HEK293 (cell line): ENCODE measurements at regions not wholly inside any gene's neighbourhood (a gene's known extent, or its start where the extent isn't known, plus 50 kb on each side); places are given as distances from the start of the nearest gene placed in this dataset.

ENCODE experiments used
- CTCF ChIA-PET: fragments of 350-600 bp; formaldehyde crosslinking; extraction: SDS; loops from one replicate; lab custom pipeline; 2021; ENCODE audit warnings: antibody characterized with exemption; lab: Yijun Ruan, JAX
- POLR2A ChIA-PET: fragments of 300-600 bp; formaldehyde crosslinking; extraction: SDS; loops from one replicate; lab custom pipeline; 2020; ENCODE audit warnings: antibody characterized with exemption, inconsistent platforms; lab: Yijun Ruan, JAX
- H3K27ac ChIP-seq: fragments of 200-500 bp; sonication (Bioruptor generic); 2 replicates; pipeline ENCODE4 v1.5.1; 2014; ENCODE audit warnings: low read depth, low read length, control low read depth, inconsistent platforms; ENCODE audit errors: extremely low read depth
- H3K36me3 ChIP-seq, 2 experiments: fragments of 200-500 bp in 1 of 2; sonication (Bioruptor generic) in 1 of 2; 1 replicate in 1 of 2; 2 replicates in 1 of 2; pipeline ENCODE4 v1.5.1; 2014 to 2017; ENCODE audit warnings: inconsistent platforms in 2 of 2, low read length in 2 of 2; ENCODE audit not compliant: control insufficient read depth in 2 of 2, insufficient read depth in 1 of 2
- H3K4me1 ChIP-seq: fragments of 200-500 bp; sonication (Bioruptor generic); 2 replicates; pipeline ENCODE4 v1.5.1; 2014; ENCODE audit warnings: mild to moderate bottlenecking, low read length, inconsistent platforms; ENCODE audit not compliant: control insufficient read depth, insufficient read depth
- H3K4me3 ChIP-seq: 2 replicates; pipeline ENCODE4 v1.5.1; 2011; ENCODE audit warnings: low read depth, mild to moderate bottlenecking, control low read depth, low read length, moderate library complexity
- H3K9me3 ChIP-seq: fragments of 200-500 bp; sonication (Bioruptor generic); 2 replicates; pipeline ENCODE4 v1.5.1; 2014; ENCODE audit warnings: low read depth, low read length, inconsistent platforms; ENCODE audit not compliant: control insufficient read depth, insufficient read depth
- GLIS1 ChIP-seq: fragments of 450-650 bp; formaldehyde crosslinking; IDR thresholded peaks from 2 replicates; pipeline ENCODE4 v1.5.1; 2016; ENCODE audit warnings: missing biosample characterization, missing genetic modification characterization
- HOXD13 ChIP-seq: sonication (generic); formaldehyde crosslinking; IDR thresholded peaks from 2 replicates; pipeline ENCODE4 v1.8.0; 2022; ENCODE audit warnings: missing genetic modification reagents, borderline replicate concordance
- OSR2 ChIP-seq: fragments of 450-650 bp; formaldehyde crosslinking; IDR thresholded peaks from 2 replicates; pipeline ENCODE4 v1.5.1; 2016; ENCODE audit warnings: missing biosample characterization, missing genetic modification characterization
- RBAK ChIP-seq: fragments of 450-650 bp; formaldehyde crosslinking; IDR thresholded peaks from 2 replicates; pipeline ENCODE4 v1.5.1; 2016; ENCODE audit warnings: missing biosample characterization, missing genetic modification characterization
- SCRT2 ChIP-seq: fragments of 450-650 bp; formaldehyde crosslinking; IDR thresholded peaks from 2 replicates; pipeline ENCODE4 v1.5.1; 2016; ENCODE audit warnings: missing biosample characterization, missing genetic modification characterization
- SETDB1 ChIP-seq: IDR thresholded peaks from one replicate; pipeline ENCODE4 v1.6.1; 2017; ENCODE audit warnings: mild to moderate bottlenecking, low read length, moderate library complexity, mixed read lengths; ENCODE audit not compliant: insufficient read length
- TRIM28 ChIP-seq: IDR thresholded peaks from 2 replicates; pipeline ENCODE4 v1.6.1; 2011; ENCODE audit warnings: low read length, control low read depth, borderline replicate concordance
- YY2 ChIP-seq: fragments of 450-650 bp; formaldehyde crosslinking; IDR thresholded peaks from 2 replicates; pipeline ENCODE4 v1.5.1; 2016; ENCODE audit warnings: missing biosample characterization, missing genetic modification characterization
- ZNF169 ChIP-seq: fragments of 450-650 bp; formaldehyde crosslinking; IDR thresholded peaks from 2 replicates; pipeline ENCODE4 v1.5.1; 2016; ENCODE audit warnings: missing biosample characterization, missing genetic modification characterization
- ZNF19 ChIP-seq: fragments of 450-650 bp; formaldehyde crosslinking; IDR thresholded peaks from 2 replicates; pipeline ENCODE4; 2016; ENCODE audit warnings: missing biosample characterization, missing genetic modification characterization, low read depth
- ZNF311 ChIP-seq: fragments of 450-650 bp; formaldehyde crosslinking; IDR thresholded peaks from 2 replicates; pipeline ENCODE4 v1.5.1; 2017; ENCODE audit warnings: missing biosample characterization, missing genetic modification characterization, borderline replicate concordance
- ZNF37A ChIP-seq: fragments of 450-650 bp; IDR thresholded peaks from 2 replicates; pipeline ENCODE4 v1.5.1; 2018; ENCODE audit warnings: missing biosample characterization, missing genetic modification characterization
- ZNF416 ChIP-seq: fragments of 450-650 bp; formaldehyde crosslinking; IDR thresholded peaks from 2 replicates; pipeline ENCODE4 v1.5.1; 2016; ENCODE audit warnings: missing biosample characterization, missing genetic modification characterization
- ZNF529 ChIP-seq: fragments of 450-650 bp; formaldehyde crosslinking; IDR thresholded peaks from 2 replicates; pipeline ENCODE4 v1.5.1; 2017; ENCODE audit warnings: missing genetic modification characterization, missing biosample characterization; ENCODE audit not compliant: insufficient replicate concordance
- ZNF544 ChIP-seq: fragments of 450-650 bp; formaldehyde crosslinking; IDR thresholded peaks from 2 replicates; pipeline ENCODE4 v1.5.0; 2017; ENCODE audit warnings: missing biosample characterization, missing genetic modification characterization
- ZNF660 ChIP-seq: fragments of 450-650 bp; IDR thresholded peaks from 2 replicates; pipeline ENCODE4 v1.5.1; 2018; ENCODE audit warnings: missing biosample characterization, mild to moderate bottlenecking, missing genetic modification characterization
- TF ChIP-seq, protein P1 (sequence below): fragments of 450-650 bp; formaldehyde crosslinking; IDR thresholded peaks from 2 replicates; pipeline ENCODE4 v1.5.1; 2017; ENCODE audit warnings: missing biosample characterization, missing genetic modification characterization
- TF ChIP-seq, protein P2 (sequence below): fragments of 450-650 bp; formaldehyde crosslinking; conservative IDR thresholded peaks from 2 replicates; pipeline ENCODE4 v1.5.1; 2016; ENCODE audit warnings: low read depth, missing biosample characterization, missing genetic modification characterization
- TF ChIP-seq, protein P3 (sequence below): fragments of 450-650 bp; formaldehyde crosslinking; IDR thresholded peaks from 2 replicates; pipeline ENCODE4 v1.5.1; 2017; ENCODE audit warnings: missing biosample characterization, missing genetic modification characterization

DNA sequence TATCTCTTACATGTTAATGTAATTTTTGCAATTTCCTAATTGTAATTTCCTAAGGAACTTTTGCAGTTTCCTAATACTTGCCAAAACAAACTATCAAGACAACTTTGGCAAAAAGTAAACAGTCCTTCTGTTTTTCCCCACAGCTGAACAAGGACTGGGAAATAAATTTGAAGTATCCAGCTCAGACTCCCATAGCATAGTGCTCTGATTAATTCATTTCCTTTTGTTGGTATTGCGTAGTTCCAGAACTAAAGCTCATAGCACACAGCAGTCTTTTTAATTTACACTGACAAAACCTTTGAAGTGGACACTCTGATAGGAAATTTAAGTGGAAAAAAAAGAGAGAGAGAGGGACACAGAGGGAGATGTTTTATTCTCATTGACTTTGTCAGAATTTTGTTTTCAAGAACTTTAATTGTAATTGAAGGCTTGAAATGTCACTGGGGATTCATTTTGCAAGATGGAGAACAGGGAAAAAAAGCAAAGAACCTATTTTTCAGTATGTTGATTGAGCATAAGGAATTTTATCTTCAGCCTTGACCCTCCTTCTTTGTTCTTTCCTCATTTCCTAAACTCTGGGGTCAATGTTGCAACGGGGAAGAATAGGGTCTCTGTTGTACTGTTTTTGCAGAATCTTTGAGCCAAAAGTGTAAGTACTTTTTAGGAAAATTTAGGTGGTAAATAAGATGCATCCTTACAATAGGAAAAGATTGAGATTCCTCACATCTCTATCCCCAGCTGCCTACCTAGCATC, 232.2 kb upstream of the NPSR1 start:
- no peak overlapping the region for H3K27ac ChIP-seq
- TF ChIP-seq ZNF311 (tag by site-specific recombination): no peak
- TF ChIP-seq ZNF37A (tag by site-specific recombination): no peak
- no peak for TF ChIP-seq ZNF169
- no peak for TF ChIP-seq ZNF660 (tag by site-specific recombination)
- TF ChIP-seq, protein P1, sequence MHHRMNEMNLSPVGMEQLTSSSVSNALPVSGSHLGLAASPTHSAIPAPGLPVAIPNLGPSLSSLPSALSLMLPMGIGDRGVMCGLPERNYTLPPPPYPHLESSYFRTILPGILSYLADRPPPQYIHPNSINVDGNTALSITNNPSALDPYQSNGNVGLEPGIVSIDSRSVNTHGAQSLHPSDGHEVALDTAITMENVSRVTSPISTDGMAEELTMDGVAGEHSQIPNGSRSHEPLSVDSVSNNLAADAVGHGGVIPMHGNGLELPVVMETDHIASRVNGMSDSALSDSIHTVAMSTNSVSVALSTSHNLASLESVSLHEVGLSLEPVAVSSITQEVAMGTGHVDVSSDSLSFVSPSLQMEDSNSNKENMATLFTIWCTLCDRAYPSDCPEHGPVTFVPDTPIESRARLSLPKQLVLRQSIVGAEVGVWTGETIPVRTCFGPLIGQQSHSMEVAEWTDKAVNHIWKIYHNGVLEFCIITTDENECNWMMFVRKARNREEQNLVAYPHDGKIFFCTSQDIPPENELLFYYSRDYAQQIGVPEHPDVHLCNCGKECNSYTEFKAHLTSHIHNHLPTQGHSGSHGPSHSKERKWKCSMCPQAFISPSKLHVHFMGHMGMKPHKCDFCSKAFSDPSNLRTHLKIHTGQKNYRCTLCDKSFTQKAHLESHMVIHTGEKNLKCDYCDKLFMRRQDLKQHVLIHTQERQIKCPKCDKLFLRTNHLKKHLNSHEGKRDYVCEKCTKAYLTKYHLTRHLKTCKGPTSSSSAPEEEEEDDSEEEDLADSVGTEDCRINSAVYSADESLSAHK: no peak
- TF ChIP-seq SETDB1: no peak
- no peak for TF ChIP-seq RBAK (tag by site-specific recombination)
- TF ChIP-seq, protein P2, sequence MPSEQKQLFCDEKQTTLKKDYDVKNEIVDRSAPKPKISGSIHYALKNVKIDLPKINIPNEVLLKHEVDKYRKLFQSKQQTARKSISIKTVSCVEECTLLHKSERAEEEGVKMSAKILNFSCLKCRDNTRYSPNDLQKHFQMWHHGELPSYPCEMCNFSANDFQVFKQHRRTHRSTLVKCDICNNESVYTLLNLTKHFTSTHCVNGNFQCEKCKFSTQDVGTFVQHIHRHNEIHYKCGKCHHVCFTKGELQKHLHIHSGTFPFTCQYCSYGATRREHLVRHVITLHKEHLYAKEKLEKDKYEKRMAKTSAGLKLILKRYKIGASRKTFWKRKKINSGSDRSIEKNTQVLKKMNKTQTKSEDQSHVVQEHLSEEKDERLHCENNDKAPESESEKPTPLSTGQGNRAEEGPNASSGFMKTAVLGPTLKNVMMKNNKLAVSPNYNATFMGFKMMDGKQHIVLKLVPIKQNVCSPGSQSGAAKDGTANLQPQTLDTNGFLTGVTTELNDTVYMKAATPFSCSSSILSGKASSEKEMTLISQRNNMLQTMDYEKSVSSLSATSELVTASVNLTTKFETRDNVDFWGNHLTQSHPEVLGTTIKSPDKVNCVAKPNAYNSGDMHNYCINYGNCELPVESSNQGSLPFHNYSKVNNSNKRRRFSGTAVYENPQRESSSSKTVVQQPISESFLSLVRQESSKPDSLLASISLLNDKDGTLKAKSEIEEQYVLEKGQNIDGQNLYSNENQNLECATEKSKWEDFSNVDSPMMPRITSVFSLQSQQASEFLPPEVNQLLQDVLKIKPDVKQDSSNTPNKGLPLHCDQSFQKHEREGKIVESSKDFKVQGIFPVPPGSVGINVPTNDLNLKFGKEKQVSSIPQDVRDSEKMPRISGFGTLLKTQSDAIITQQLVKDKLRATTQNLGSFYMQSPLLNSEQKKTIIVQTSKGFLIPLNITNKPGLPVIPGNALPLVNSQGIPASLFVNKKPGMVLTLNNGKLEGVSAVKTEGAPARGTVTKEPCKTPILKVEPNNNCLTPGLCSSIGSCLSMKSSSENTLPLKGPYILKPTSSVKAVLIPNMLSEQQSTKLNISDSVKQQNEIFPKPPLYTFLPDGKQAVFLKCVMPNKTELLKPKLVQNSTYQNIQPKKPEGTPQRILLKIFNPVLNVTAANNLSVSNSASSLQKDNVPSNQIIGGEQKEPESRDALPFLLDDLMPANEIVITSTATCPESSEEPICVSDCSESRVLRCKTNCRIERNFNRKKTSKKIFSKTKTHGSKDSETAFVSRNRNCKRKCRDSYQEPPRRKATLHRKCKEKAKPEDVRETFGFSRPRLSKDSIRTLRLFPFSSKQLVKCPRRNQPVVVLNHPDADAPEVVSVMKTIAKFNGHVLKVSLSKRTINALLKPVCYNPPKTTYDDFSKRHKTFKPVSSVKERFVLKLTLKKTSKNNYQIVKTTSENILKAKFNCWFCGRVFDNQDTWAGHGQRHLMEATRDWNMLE (tag by site-specific recombination): no peak
- no peak for TF ChIP-seq OSR2
- TF ChIP-seq ZNF544 (tag by site-specific recombination): no peak
- TF ChIP-seq, protein P3, sequence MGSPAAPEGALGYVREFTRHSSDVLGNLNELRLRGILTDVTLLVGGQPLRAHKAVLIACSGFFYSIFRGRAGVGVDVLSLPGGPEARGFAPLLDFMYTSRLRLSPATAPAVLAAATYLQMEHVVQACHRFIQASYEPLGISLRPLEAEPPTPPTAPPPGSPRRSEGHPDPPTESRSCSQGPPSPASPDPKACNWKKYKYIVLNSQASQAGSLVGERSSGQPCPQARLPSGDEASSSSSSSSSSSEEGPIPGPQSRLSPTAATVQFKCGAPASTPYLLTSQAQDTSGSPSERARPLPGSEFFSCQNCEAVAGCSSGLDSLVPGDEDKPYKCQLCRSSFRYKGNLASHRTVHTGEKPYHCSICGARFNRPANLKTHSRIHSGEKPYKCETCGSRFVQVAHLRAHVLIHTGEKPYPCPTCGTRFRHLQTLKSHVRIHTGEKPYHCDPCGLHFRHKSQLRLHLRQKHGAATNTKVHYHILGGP (tag by site-specific recombination): no peak
- TF ChIP-seq ZNF416 (tag by site-specific recombination): no peak
- no peak for TF ChIP-seq GLIS1 (tag by site-specific recombination)
- TF ChIP-seq SCRT2: no peak
- no peak for TF ChIP-seq TRIM28
- no peak for TF ChIP-seq YY2
- no peak for TF ChIP-seq ZNF19 (tag by site-specific recombination)
- TF ChIP-seq ZNF529 (tag by site-specific recombination): no peak
- TF ChIP-seq HOXD13: no peak
- POLR2A ChIA-PET: no interaction called here
- no peaks in the 10 kb centered on the region for H3K36me3 ChIP-seq
- no peak overlapping the region for H3K4me3 ChIP-seq
- CTCF ChIA-PET: interaction anchor here (2.1 kb wide), 1 partner anchor 105 kb away, joined by 11 read pairs; no protein-coding TSS in a partner anchor
- no peaks in the 10 kb centered on the region for H3K9me3 ChIP-seq
- H3K4me1 ChIP-seq: no peaks in the 10 kb centered on the region
